H1 (cell line): ENCODE measurements at regions not wholly inside any gene's neighbourhood (a gene's known extent, or its start where the extent isn't known, plus 50 kb on each side); places are given as distances from the start of the nearest gene placed in this dataset.

Experiments used
- HDAC2 ChIP-seq, 2 experiments: fragments of 300-600 bp in 1 of 2; sonication (generic) in 1 of 2; IDR thresholded peaks; 2 replicates each; pipeline ENCODE4 v1.6.1; 2011 to 2012; ENCODE audit warnings: low read depth in 2 of 2, low read length in 2 of 2, mild to moderate bottlenecking in 2 of 2, moderate library complexity in 2 of 2, borderline replicate concordance in 1 of 2, inconsistent platforms in 1 of 2
- HDAC6 ChIP-seq: IDR thresholded peaks from one replicate; pipeline ENCODE4 v1.7.1; 2012; ENCODE audit warnings: low read depth, mild to moderate bottlenecking, inconsistent platforms, low read length, moderate library complexity
- KDM4A ChIP-seq: IDR thresholded peaks from one replicate; pipeline ENCODE4 v1.7.1; 2012; ENCODE audit warnings: low read depth, mild to moderate bottlenecking, moderate library complexity, low read length, inconsistent platforms; ENCODE audit not compliant: severe bottlenecking
- MAFK ChIP-seq: IDR thresholded peaks from 2 replicates; pipeline ENCODE4 v1.6.1; 2012; ENCODE audit warnings: low read depth, mild to moderate bottlenecking, improper control_type of control experiment, low read length
- RFX5 ChIP-seq: IDR thresholded peaks from 2 replicates; pipeline ENCODE4 v1.6.1; 2011; ENCODE audit warnings: low read depth, low read length, improper control_type of control experiment, borderline replicate concordance
- RNF2 ChIP-seq: fragments of 200-900, 300-1000 bp; sonication (generic); IDR thresholded peaks from 2 replicates; pipeline ENCODE4 v1.7.1; 2016; ENCODE audit warnings: borderline replicate concordance, low read depth, mild to moderate bottlenecking, antibody characterized with exemption, low read length; ENCODE audit not compliant: poor library complexity, severe bottlenecking; ENCODE audit errors: missing control alignments

DNA sequence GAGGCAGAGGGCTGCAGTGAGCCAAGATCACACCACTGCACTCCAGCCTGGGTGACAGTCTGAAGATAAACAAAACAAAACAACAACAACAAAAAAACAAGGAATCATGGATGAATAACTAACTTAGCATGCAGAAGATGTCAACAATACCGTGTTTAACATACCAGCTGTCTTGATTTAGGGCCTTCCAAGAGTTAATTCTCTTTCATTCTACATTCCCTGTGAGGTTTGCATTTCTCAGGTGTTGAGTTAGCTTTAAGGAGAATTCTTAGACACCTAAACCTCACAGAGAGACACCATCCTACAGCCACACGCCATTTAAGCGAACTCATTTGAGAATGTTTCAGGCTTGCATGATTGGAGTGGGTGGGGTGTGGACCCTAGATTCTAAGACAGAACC lies 363.1 kb upstream of the RUNX1 start (continued):
- TF ChIP-seq HDAC2 (IDR thresholded peaks at IDR 0.05; ENCODE audit: borderline replicate concordance in 1 of 2, low read depth in 2 of 2, low read length in 2 of 2) (no peak), MAFK (no peak), RNF2 (no peak), RFX5 (no peak), KDM4A (no peak), HDAC6 (no peak)
- TF ChIP-seq, all 59 proteins: peak for 0
